Naive thymus-derived CD4-positive, alpha-beta T cell (primary cell): ENCODE measurements at regions not wholly inside any gene's neighbourhood (a gene's known extent, or its start where the extent isn't known, plus 50 kb on each side); places are given as distances from the start of the nearest gene placed in this dataset.

Experiments used
- ATAC-seq: fragments of 150-1000 bp; cut with Tn5 transposase; 2 replicates; pipeline ENCODE4 v1.10.0; 2021; ENCODE audit warnings: mild to moderate bottlenecking, moderate library complexity
- CTCF ChIA-PET: fragments of 350-600 bp; sonication (Branson Sonifier 250); formaldehyde crosslinking; loops from one replicate; lab custom pipeline; 2021; ENCODE audit warnings: antibody characterized with exemption; lab: Charles Lee
- POLR2A ChIA-PET: fragments of 350-600 bp; sonication (Branson Sonifier 250); formaldehyde crosslinking; loops from one replicate; lab custom pipeline; 2021; ENCODE audit warnings: antibody characterized with exemption, inconsistent platforms; lab: Charles Lee
- DNase-seq, 9 donors: peaks; one replicate each; pipeline versions ENCODE4 v3.0.0 to v3.0.0-alpha.2; 2020 to 2022; ENCODE audit warnings: mixed read lengths in 1 of 9
- H3K27ac ChIP-seq: one replicate; pipeline ENCODE4 v1.7.0; 2013; ENCODE audit warnings: mild to moderate bottlenecking, low read depth, low read length, moderate library complexity
- H3K27me3 ChIP-seq, 2 donors: one replicate each; pipeline ENCODE4 v1.7.0; 2013; ENCODE audit warnings: low read length in 2 of 2, mild to moderate bottlenecking in 2 of 2, moderate library complexity in 2 of 2; ENCODE audit not compliant: control insufficient read depth in 2 of 2, insufficient read depth in 2 of 2
- H3K36me3 ChIP-seq, 3 experiments: 1 replicate in 2 of 3; 2 replicates in 1 of 3; pipeline ENCODE4 v1.7.0; 2013; ENCODE audit warnings: low read length in 3 of 3, mild to moderate bottlenecking in 3 of 3, moderate library complexity in 1 of 3; ENCODE audit not compliant: insufficient read depth in 3 of 3, control insufficient read depth in 2 of 3
- H3K4me1 ChIP-seq, 2 donors: one replicate each; pipeline ENCODE4 v1.7.0; 2013; ENCODE audit warnings: low read length in 2 of 2, mild to moderate bottlenecking in 2 of 2, moderate library complexity in 1 of 2; ENCODE audit not compliant: control insufficient read depth in 2 of 2, insufficient read depth in 2 of 2
- H3K4me3 ChIP-seq: 2 replicates; pipeline ENCODE4 v1.7.0; 2013; ENCODE audit warnings: mild to moderate bottlenecking, low read length
- H3K9me3 ChIP-seq, 3 experiments: 1 replicate in 2 of 3; 2 replicates in 1 of 3; pipeline ENCODE4 v1.7.0; 2013; ENCODE audit warnings: low read length in 3 of 3; ENCODE audit not compliant: control insufficient read depth in 2 of 3
- H3K27ac Mint-ChIP-seq, 9 donors: one replicate each; pipeline ENCODE4 v1.8.0; 2020 to 2022; ENCODE audit warnings: mixed read lengths in 9 of 9, mild to moderate bottlenecking in 8 of 9, moderate library complexity in 5 of 9, inconsistent platforms in 2 of 9
- H3K27me3 Mint-ChIP-seq, 5 donors: one replicate each; pipeline ENCODE4 v1.8.0; 2021 to 2022; ENCODE audit warnings: mixed read lengths in 5 of 5, mild to moderate bottlenecking in 1 of 5
- H3K36me3 Mint-ChIP-seq, 5 donors: one replicate each; pipeline ENCODE4 v1.8.0; 2020 to 2022; ENCODE audit warnings: mixed read lengths in 5 of 5, mild to moderate bottlenecking in 3 of 5, inconsistent platforms in 1 of 5
- H3K4me1 Mint-ChIP-seq, 7 donors: one replicate each; pipeline ENCODE4 v1.8.0; 2020 to 2022; ENCODE audit warnings: mixed read lengths in 7 of 7, mild to moderate bottlenecking in 3 of 7, inconsistent platforms in 1 of 7
- H3K4me3 Mint-ChIP-seq, 10 donors: one replicate each; pipeline ENCODE4 v1.8.0; 2020 to 2022; ENCODE audit warnings: mild to moderate bottlenecking in 10 of 10, mixed read lengths in 10 of 10, moderate library complexity in 6 of 10, inconsistent platforms in 2 of 10
- H3K9me3 Mint-ChIP-seq, 11 donors: one replicate each; pipeline ENCODE4 v1.8.0; 2020 to 2022; ENCODE audit warnings: mixed read lengths in 11 of 11, mild to moderate bottlenecking in 4 of 11, inconsistent platforms in 1 of 11, moderate library complexity in 1 of 11
- intact Hi-C, 2 donors: fragments of 100-400 bp; cut with micrococcal nuclease; formaldehyde crosslinking; loops; one replicate each; pipeline ENCODE4 v1.15.1; 2023

DNA sequence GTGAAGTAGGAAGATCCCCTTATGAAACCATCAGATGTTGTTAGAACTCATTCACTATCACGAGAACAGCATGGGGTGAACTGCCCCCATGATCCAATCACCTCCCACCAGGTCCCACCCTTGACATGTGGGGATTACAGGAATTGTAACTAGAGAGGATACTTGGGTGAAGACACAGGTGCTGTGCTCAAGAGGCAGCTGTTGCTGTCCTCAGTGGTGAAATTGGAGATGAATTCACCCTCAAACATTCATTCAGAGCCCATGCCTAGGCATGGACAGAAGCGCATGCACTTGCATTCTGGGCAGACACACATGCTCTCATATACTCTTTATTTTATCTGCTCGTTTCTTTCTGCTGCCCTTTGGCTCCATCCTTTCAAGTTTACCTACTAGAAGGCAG, 385.0 kb downstream of the INSC start:
- Histone ChIP-seq H3K4me3 (no peak overlapping the region), H3K27me3 (no peaks in the 10 kb centered on the region), H3K9me3 (no peaks in the 10 kb centered on the region), H3K4me1 (no peaks in the 10 kb centered on the region), H3K27ac (no peak overlapping the region), H3K36me3 (no peaks in the 10 kb centered on the region)
- intact Hi-C loops, result no loop called here
- POLR2A ChIA-PET, result no interaction called here
- no peak overlapping the region for H3K27ac Mint-ChIP-seq
- ATAC-seq, result no peak
- peaks cover 0 to 9% (median 1%) of the 10 kb centered on the region in 11 donors for H3K9me3 Mint-ChIP-seq
- H3K27me3 Mint-ChIP-seq, result peaks cover 0 to 11% (median 5%) of the 10 kb centered on the region in 5 donors
- DNase-seq, result no peak
- no peaks in the 10 kb centered on the region for H3K36me3 Mint-ChIP-seq
- H3K4me3 Mint-ChIP-seq, result no peak overlapping the region
- CTCF ChIA-PET, result no interaction called here
- peaks cover 0 to 2% (median 0%) of the 10 kb centered on the region in 7 donors for H3K4me1 Mint-ChIP-seq

GRCh38 chr11:15500643-15501042, 385.9 kb downstream of the INSC start:
- Histone ChIP-seq H3K4me1 (no peaks in the 10 kb centered on the region), H3K27ac (no peak overlapping the region), H3K27me3 (no peaks in the 10 kb centered on the region), H3K36me3 (no peaks in the 10 kb centered on the region), H3K4me3 (no peak overlapping the region), H3K9me3 (no peaks in the 10 kb centered on the region)
- ATAC-seq (no peak), DNase-seq (no peak)
- H3K27ac Mint-ChIP-seq, result no peak overlapping the region
- peaks cover 0 to 5% (median 2%) of the 10 kb centered on the region in 5 donors for H3K27me3 Mint-ChIP-seq
- ChIA-PET CTCF (no interaction called here), POLR2A (no interaction called here)
- peaks cover 0 to 9% (median 2%) of the 10 kb centered on the region in 11 donors for H3K9me3 Mint-ChIP-seq
- H3K36me3 Mint-ChIP-seq, result no peaks in the 10 kb centered on the region
- H3K4me3 Mint-ChIP-seq, result no peak overlapping the region
- peaks cover 0 to 2% (median 0%) of the 10 kb centered on the region in 7 donors for H3K4me1 Mint-ChIP-seq
- intact Hi-C loops, result no loop called here

GRCh38 chr11:15501566-15501965, 386.8 kb downstream of the INSC start:
- POLR2A ChIA-PET, result no interaction called here
- no peaks in the 10 kb centered on the region for H3K9me3 ChIP-seq
- no peaks in the 10 kb centered on the region for H3K36me3 ChIP-seq

DNA sequence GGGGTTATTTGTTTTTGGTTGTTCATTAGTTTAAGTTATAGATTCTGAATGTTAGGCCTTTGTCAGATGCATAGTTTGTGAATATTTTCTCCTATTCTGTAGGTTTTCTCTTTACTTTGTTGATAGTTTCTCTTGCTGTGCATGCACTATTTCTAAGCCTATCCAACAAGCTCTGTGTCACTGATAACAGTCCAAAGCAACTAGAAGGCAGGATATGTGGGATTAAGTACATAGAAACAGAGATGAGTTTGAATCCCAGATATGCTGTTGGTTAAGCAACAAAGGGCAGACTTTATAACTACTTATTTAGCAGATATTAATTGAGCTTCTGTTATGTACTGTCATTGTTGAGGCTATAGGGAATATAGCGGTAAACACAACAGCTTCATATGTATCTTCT, 390.4 kb downstream of the INSC start:
- no peaks in the 10 kb centered on the region for H3K36me3 ChIP-seq
- Mint-ChIP-seq H3K4me1 (peaks cover 0 to 2% (median 0%) of the 10 kb centered on the region in 7 donors), H3K36me3 (no peaks in the 10 kb centered on the region), H3K27me3 (peaks cover 0 to 2% (median 0%) of the 10 kb centered on the region in 5 donors), H3K9me3 (peaks cover 0 to 10% (median 4%) of the 10 kb centered on the region in 11 donors), H3K4me3 (no peak overlapping the region), H3K27ac (no peak overlapping the region)
- ChIA-PET CTCF (no interaction called here), POLR2A (no interaction called here)
- H3K27ac ChIP-seq, result no peak overlapping the region
- no peak overlapping the region for H3K4me3 ChIP-seq
- H3K27me3 ChIP-seq, result no peaks in the 10 kb centered on the region
- intact Hi-C loops, result no loop called here
- no peaks in the 10 kb centered on the region for H3K9me3 ChIP-seq
- DNase-seq (no peak), ATAC-seq (no peak)
- H3K4me1 ChIP-seq, result no peaks in the 10 kb centered on the region

More at GRCh38 chr11:15501566-15501965, 386.8 kb downstream of the INSC start:
- H3K9me3 Mint-ChIP-seq, result peaks cover 0 to 8% (median 2%) of the 10 kb centered on the region in 11 donors
- CTCF ChIA-PET, result no interaction called here
- peaks cover 0 to 5% (median 2%) of the 10 kb centered on the region in 5 donors for H3K27me3 Mint-ChIP-seq
- no peak overlapping the region for H3K4me3 Mint-ChIP-seq
- H3K4me1 Mint-ChIP-seq, result peaks cover 0 to 2% (median 0%) of the 10 kb centered on the region in 7 donors
- no peaks in the 10 kb centered on the region for H3K4me1 ChIP-seq
- no peak overlapping the region for H3K27ac ChIP-seq
- DNase-seq, result no peak
- H3K27me3 ChIP-seq, result no peaks in the 10 kb centered on the region
- H3K27ac Mint-ChIP-seq, result no peak overlapping the region
- ATAC-seq, result no peak
- no peak overlapping the region for H3K4me3 ChIP-seq
- intact Hi-C loops, result no loop called here
- H3K36me3 Mint-ChIP-seq, result no peaks in the 10 kb centered on the region

DNA sequence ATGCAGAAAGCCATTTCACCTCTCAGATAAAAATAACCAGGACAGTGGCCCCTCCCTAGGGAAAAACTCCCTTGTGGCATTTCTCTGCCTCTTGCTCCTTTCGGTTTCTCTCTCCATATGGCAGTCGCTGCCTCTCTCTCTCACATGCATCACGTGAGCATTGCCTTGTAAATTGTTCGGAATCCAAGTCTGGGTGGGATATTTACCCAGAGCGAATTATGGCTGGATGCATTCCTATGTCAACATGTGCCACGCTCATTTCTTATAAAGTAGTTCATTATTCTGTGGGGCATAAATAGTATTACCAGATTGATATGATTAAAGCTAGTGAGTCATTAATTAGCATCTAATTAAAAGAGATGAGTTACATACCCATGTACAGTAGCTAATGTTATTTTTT, 392.9 kb downstream of the INSC start:
- ATAC-seq (no peak), DNase-seq (no peak)
- intact Hi-C loops, result no loop called here
- ChIA-PET POLR2A (no interaction called here), CTCF (no interaction called here)
- Histone ChIP-seq H3K36me3 (no peaks in the 10 kb centered on the region), H3K4me3 (no peak overlapping the region), H3K27ac (no peak overlapping the region), H3K4me1 (no peaks in the 10 kb centered on the region), H3K9me3 (no peaks in the 10 kb centered on the region), H3K27me3 (no peaks in the 10 kb centered on the region)
- Mint-ChIP-seq H3K27me3 (no peaks in the 10 kb centered on the region), H3K27ac (no peak overlapping the region), H3K9me3 (peaks cover 0 to 13% (median 4%) of the 10 kb centered on the region in 11 donors), H3K4me3 (no peak overlapping the region), H3K4me1 (peaks cover 0 to 2% (median 0%) of the 10 kb centered on the region in 7 donors), H3K36me3 (peaks cover 0 to 3% (median 0%) of the 10 kb centered on the region in 5 donors)

DNA sequence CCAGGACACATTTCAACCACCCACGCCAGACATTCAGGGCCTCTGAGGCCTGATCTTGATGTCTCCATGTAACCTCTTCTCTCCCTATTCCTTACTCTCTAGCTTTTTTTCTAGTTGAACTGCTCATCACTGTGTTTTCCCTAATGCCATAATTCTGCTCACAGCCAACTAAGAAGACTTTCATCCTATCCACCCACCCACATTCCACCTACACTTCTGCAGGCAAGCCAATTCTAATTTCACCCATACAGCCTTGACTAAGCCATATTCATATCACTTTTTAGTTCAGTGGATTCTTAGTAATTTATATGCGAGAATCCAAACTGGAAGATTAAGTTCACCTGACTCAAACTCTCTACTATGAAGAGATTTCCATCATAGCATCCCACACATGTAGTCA, 394.4 kb downstream of the INSC start:
- Mint-ChIP-seq H3K4me3 (no peak overlapping the region), H3K27ac (no peak overlapping the region), H3K9me3 (peaks cover 0 to 12% (median 4%) of the 10 kb centered on the region in 11 donors), H3K4me1 (no peaks in the 10 kb centered on the region), H3K27me3 (no peaks in the 10 kb centered on the region), H3K36me3 (peaks cover 0 to 5% (median 0%) of the 10 kb centered on the region in 5 donors)
- Histone ChIP-seq H3K4me1 (no peaks in the 10 kb centered on the region), H3K27me3 (no peaks in the 10 kb centered on the region), H3K36me3 (no peaks in the 10 kb centered on the region), H3K4me3 (no peak overlapping the region), H3K9me3 (no peaks in the 10 kb centered on the region), H3K27ac (no peak overlapping the region)
- DNase-seq (no peak), ATAC-seq (no peak)
- ChIA-PET CTCF (no interaction called here), POLR2A (no interaction called here)
- intact Hi-C loops, result no loop called here

- ChIA-PET CTCF (no interaction called here), POLR2A (no interaction called here)
- Histone ChIP-seq H3K36me3 (no peaks in the 10 kb centered on the region), H3K27me3 (no peaks in the 10 kb centered on the region), H3K4me1 (no peaks in the 10 kb centered on the region), H3K9me3 (no peaks in the 10 kb centered on the region), H3K4me3 (no peak overlapping the region), H3K27ac (no peak overlapping the region)
- no peak overlapping the region for H3K4me3 Mint-ChIP-seq
- H3K4me1 Mint-ChIP-seq, result no peaks in the 10 kb centered on the region
- ATAC-seq (no peak), DNase-seq (no peak)
- no peaks in the 10 kb centered on the region for H3K36me3 Mint-ChIP-seq
- H3K9me3 Mint-ChIP-seq, result peaks cover 0 to 44% (median 15%) of the 10 kb centered on the region in 11 donors
- intact Hi-C loops, result no loop called here
- H3K27ac Mint-ChIP-seq, result no peak overlapping the region
- peaks cover 0 to 21% (median 0%) of the 10 kb centered on the region in 5 donors for H3K27me3 Mint-ChIP-seq
Observed at GRCh38 chr11:15519124-15519791, 404.5 kb downstream of the INSC start.
